Stimulated activated CD4-positive, alpha-beta T cell treated with anti-CD3 and anti-CD28 coated beads, Interleukin-4, amount 100 ng/mL, for 48 hours (primary cell): ENCODE measurements at regions not wholly inside any gene's neighbourhood (a gene's known extent, or its start where the extent isn't known, plus 50 kb on each side); places are given as distances from the start of the nearest gene placed in this dataset.

ENCODE experiments used
- DNase-seq, 2 donors: peaks; one replicate each; pipeline ENCODE4 v3.0.0-alpha.2; 2020; ENCODE audit warnings: low read depth in 2 of 2

- DNase-seq: no peak
These were observed 1488.3 kb downstream of the RPA4 start for GRCh38 chrX:98371994-98372393.

DNA sequence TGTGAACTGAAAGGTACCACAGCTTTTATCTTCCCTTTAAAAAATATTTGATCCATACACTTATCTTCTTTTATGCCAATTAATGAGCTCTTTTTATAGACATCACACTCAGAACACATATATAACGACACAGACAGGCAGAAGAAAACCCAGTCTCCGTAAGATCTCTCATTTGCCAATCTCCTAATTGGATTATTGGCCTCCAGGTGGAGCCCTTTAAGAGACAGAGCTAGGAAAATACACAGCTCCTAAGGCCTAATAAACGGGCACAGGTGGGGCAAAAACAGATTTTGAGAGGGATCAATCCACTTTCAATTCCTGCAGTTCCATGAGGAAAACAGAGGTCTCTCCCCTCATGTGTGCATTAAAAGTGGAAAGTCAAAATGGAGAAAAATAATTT, 1495.4 kb downstream of the RPA4 start:
- no peak for DNase-seq

GRCh38 chrX:98380106-98380505, 1496.4 kb downstream of the RPA4 start:
- no peak for DNase-seq

- DNase-seq: no peak
These were observed 1496.8 kb downstream of the RPA4 start for GRCh38 chrX:98380556-98380955.

DNA sequence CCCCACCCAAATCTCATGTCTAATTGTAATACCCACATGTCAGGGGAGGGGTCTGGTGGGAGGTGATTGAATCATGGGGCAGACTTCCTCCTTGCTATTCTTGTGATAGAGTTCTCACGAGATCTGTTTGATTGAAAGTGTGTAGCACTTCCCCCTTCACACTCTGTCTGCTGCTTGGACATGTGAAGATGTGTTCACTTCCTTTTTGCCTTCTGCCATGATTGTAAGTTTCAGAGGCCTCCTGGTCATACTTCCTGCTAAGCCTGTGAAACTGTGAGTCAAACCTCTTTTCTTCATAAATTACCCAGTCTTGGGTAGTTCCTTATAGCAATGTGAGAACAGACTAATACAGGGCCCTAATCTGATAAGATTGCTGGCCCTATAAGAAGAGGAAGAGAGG, 1514.8 kb downstream of the RPA4 start:
- DNase-seq: no peak

GRCh38 chrX:98405376-98405775, 1521.7 kb downstream of the RPA4 start:
- DNase-seq: no peak

GRCh38 chrX:98407584-98407983, 1523.9 kb downstream of the RPA4 start:
- DNase-seq: no peak

- DNase-seq: no peak
These were observed 1526.2 kb downstream of the RPA4 start for GRCh38 chrX:98409867-98410266.

- DNase-seq: no peak
These were observed 1528.3 kb downstream of the RPA4 start for GRCh38 chrX:98412058-98412457.

- no peak for DNase-seq
These were observed 1538.8 kb downstream of the RPA4 start for GRCh38 chrX:98422536-98422935.

- no peak for DNase-seq
These were observed 1548.7 kb downstream of the RPA4 start for GRCh38 chrX:98432413-98432812.

DNA sequence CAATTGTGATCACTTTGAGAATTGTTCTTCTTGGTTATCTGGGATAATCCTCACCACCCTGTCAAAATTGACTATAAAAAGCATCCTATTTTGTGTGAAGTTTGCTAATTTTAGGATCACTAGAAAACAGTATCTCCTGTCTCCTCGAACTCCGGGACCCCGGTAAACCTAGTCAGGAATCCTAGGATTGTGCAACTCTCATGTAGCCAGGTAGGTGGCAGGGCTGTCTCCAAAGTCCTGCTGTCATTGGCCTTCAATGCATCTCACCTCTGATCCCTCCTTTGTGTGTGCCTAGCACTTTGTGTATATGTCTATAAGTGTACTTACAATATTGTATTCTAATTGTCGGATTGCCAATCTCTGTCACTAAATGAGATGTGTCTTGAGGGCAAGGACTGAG, 1564.8 kb downstream of the RPA4 start:
- DNase-seq: no peak

- DNase-seq: no peak
These were observed 1568.7 kb downstream of the RPA4 start for GRCh38 chrX:98452456-98452855.

- no peak for DNase-seq
These were observed 1576.0 kb downstream of the RPA4 start for GRCh38 chrX:98459669-98460068.

- no peak for DNase-seq
These were observed 1596.9 kb downstream of the RPA4 start for GRCh38 chrX:98480606-98481005.

DNA sequence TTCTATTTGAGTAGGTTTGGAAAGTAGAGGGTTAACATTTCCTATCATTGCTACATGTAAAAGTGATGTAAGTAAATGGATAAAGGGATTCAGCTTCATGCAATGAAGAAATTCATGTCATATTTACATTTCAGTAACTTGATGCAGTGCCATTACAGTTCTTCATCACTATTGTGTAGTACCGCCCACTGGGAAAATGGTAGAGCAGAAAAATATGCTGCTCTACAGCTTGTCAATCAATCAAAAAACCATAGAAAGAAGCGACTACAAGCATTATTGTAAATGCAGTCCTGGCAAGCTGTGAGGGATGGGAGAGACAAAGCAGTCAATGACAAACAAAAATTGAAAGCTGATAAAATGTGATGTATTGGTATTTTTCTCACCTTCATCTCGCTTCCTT, 1597.9 kb downstream of the RPA4 start:
- DNase-seq: no peak

DNA sequence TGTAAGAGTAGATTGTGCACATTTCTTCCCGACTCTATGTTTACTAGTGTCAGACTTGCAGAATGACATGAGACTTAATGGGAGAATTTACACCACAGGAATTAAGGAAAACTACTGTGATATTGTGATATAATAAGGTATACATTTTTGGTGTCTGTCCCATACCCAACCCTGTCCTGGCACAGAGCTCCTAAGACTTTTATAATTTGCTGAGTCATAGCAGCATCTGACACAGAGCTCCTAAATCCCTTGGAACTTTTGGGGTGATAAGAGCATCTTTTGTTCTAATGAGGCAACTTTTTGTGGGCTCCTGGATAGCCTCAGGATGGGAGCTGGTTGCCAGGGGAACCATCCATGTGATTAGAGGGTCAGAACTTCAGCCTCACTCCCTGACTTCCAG, 1607.0 kb downstream of the RPA4 start:
- no peak for DNase-seq

- DNase-seq: no peak
These were observed 1617.7 kb downstream of the RPA4 start for GRCh38 chrX:98501426-98501825.

DNA sequence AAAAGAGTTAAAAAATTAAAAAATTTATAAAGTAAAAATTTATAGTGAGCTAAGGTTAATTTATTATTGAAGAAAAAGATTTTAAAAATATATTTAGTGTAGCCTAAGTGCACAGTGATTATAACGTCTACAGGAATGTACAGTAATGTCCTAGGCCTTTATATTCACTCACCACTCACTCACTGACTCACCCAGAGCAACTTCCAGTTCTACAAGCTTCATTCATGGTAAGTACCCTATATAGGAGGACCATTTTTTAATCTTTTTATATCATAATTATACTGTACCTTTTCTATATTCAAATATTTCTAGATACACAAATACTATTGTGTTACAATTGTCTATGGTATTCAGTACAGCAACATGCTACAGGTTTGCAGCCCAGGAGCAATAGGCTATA, 1623.2 kb downstream of the RPA4 start:
- DNase-seq: no peak

- no peak for DNase-seq
These were observed 1630.3 kb downstream of the RPA4 start for GRCh38 chrX:98514032-98514431.

DNA sequence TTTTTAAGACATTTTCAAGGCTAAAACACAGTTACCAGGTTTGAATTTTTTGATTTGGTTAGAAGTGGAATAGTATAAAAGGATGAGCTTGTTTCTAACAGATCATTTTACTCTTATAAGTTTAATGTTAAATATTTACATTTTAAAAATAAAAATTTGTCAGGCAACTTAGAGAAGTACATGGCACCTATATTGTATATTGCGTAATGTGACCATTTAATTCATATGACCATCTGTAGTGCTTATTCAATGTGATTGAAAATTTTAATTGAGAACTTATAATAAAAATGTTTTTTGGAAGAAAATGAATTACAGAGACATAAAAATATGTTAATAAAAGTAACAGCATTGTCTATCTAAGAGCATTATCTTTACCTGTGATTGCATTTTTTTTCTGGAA, 1632.4 kb downstream of the RPA4 start:
- DNase-seq: no peak

- no peak for DNase-seq
These were observed 1639.3 kb downstream of the RPA4 start for GRCh38 chrX:98523026-98523425.

DNA sequence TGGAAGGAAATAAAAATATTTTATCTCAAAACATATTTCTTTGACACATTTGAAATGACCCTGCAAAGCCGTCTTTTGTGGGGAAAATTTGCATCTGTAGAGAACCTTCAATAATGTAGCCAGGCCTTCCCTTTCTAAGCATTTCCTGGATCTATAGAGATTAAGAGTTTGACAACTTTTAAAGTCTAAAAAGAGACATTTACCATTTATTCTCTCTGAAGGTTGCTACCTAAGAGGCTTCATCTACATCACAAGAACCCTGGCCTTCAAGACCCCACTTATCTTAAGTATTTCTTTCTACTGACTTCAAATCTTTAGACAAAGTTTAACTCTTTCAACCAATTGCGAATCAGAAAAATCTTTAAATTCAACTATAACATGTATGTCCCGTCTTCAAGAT, 1639.8 kb downstream of the RPA4 start:
- no peak for DNase-seq

DNA sequence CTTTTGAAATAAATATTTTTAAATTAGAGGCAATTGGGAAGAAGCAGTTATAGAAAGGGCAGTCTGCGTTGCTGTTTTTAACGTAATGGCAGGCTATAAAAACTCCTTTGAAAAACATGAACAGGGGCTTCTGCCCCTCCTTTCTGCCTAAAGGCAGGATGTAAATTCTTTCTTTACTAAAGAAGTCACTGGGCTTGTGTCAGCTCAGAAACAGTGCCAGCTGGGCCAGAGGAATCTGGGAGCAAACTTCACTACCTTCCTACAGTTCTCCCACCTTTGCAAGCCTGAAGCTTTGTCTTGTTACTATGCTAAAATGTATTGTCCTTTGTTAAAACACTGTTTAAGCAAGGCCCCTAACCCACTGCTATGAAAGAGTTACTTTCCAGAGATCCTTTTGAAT, 1664.8 kb downstream of the RPA4 start:
- DNase-seq: no peak

DNA sequence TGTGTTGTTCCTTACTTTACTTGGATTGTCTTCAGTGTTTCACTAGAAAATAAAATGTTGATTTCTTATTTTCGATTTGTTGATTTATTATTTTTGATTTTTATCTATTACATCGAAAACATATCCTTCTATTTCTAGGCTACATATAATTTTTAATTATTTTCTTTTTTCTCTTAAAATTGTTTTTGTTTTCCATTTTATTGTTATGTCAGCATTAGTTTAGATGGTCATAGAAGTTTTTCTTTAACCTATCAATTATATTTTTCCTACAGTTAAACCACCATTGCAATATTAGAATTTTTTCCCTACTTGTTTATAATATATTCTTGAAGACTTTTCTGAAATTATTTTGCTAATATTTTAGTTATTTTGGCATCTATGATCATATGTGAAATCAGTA, 1685.1 kb downstream of the RPA4 start:
- DNase-seq: no peak
